ENCODE measurements at regions not wholly inside any gene's neighbourhood (a gene's known extent, or its start where the extent isn't known, plus 50 kb on each side); places are given as distances from the start of the nearest gene placed in this dataset.

GRCh38 chr3:15153103-15153502 is 52.9 kb upstream of the CAPN7 start:
- Histone ChIP-seq H2BK5ac (ENCODE audit: low read depth, low read length) (no peak overlapping the region), H4K8ac (ENCODE audit: extremely low read depth, insufficient read depth, low read length) (no peak overlapping the region), H3K9ac (replicated peaks in 1 of 4; ENCODE audit: extremely low read depth in 1 of 4, low read depth in 3 of 4, low read length in 3 of 4) (no peak overlapping the region), H3K14ac (ENCODE audit: insufficient read length) (no peak overlapping the region), H4K5ac (ENCODE audit: insufficient read length, low read depth, low read length) (no peak overlapping the region), H3K27me3 (replicated peaks in 1 of 4; ENCODE audit: control insufficient read depth in 3 of 4, extremely low read depth in 1 of 4, insufficient read depth in 3 of 4, low read length in 3 of 4) (no peaks in the 10 kb centered on the region; a peak in 1 of 7 replicates), H3K4me1 (replicated peaks in 1 of 4; ENCODE audit: control insufficient read depth in 3 of 4, insufficient read depth in 4 of 4, low read length in 3 of 4) (no peaks in the 10 kb centered on the region; a peak in 1 of 7 replicates), H2BK20ac (ENCODE audit: low read length) (no peak overlapping the region), H3K23ac (ENCODE audit: insufficient read length) (no peak overlapping the region), H4K91ac (replicated peaks; ENCODE audit: insufficient read length, low read length) (no peak overlapping the region), H2BK12ac (ENCODE audit: low read depth, low read length) (no peak overlapping the region), H2AK5ac (ENCODE audit: low read depth, low read length) (no peak overlapping the region), H3K79me2 (ENCODE audit: control insufficient read depth in 1 of 2, insufficient read depth in 2 of 2, low read length in 2 of 2) (no peaks in the 10 kb centered on the region), H3K4me2 (ENCODE audit: insufficient read depth in 1 of 2, low read depth in 2 of 2, low read length in 2 of 2) (no peak overlapping the region), H3K36me3 (ENCODE audit: control insufficient read depth in 2 of 4, insufficient read depth in 4 of 4, low read length in 3 of 4) (no peaks in the 10 kb centered on the region), H3K23me2 (ENCODE audit: low read depth, low read length) (no peaks in the 10 kb centered on the region; the same call in 1 of the 2 replicates), H3K79me1 (ENCODE audit: low read depth, low read length) (no peaks in the 10 kb centered on the region), H3K27ac (ENCODE audit: low read depth, low read length) (no peak overlapping the region), H4K20me1 (replicated peaks in 1 of 2; ENCODE audit: control insufficient read depth in 1 of 2, insufficient read depth in 2 of 2, low read length in 2 of 2) (no peaks in the 10 kb centered on the region), H3K4me3 (ENCODE audit: extremely low read depth in 1 of 4, insufficient read depth in 2 of 4, low read depth in 3 of 4, low read length in 4 of 4) (no peak overlapping the region), H3K56ac (replicated peaks; ENCODE audit: insufficient read length, low read depth, low read length) (no peak overlapping the region), H2AFZ (ENCODE audit: low read length) (no peak overlapping the region), H3K9me3 (ENCODE audit: insufficient read depth in 2 of 2, low read depth in 1 of 2, low read length in 1 of 2) (no peaks in the 10 kb centered on the region), H3K4ac (replicated peaks; ENCODE audit: insufficient read length, low read depth, low read length) (no peak overlapping the region), H2BK120ac (replicated peaks; ENCODE audit: low read depth, low read length) (no peak overlapping the region), H3K18ac (ENCODE audit: extremely low read depth, low read length) (no peak overlapping the region), H2BK15ac (ENCODE audit: low read length) (no peak overlapping the region)
- WGBS, 2 experiments (ENCODE audit: extremely low coverage in 1 of 2, insufficient coverage in 1 of 2, insufficient read length in 1 of 2, insufficient replicate concordance in 2 of 2, low coverage in 1 of 2, low lambda C conversion rate in 2 of 2, missing lambda C conversion rate in 1 of 2): 90% methylated on average over 3 of the region's 3 CpGs; no CpG with 5 or more reads in 1 of the 2 experiments
- ChIA-PET POLR2A (ENCODE audit: partially characterized antibody) (no interaction called here), CTCF (ENCODE audit: partially characterized antibody) (no interaction called here)
- FAIRE-seq (no peak), DNase-seq (ENCODE audit: low read depth in 1 of 2, low spot score in 2 of 2) (no peak)
- no peak for TF ChIP-seq TAF7 (optimal IDR thresholded peaks at IDR 0.05; ENCODE audit: borderline replicate concordance, low read depth, low read length)
- no peak for TF ChIP-seq KDM4A (IDR thresholded peaks at IDR 0.05; ENCODE audit: low read depth, low read length, severe bottlenecking)
- no peak for TF ChIP-seq CHD1 (IDR thresholded peaks at IDR 0.05; ENCODE audit: low read depth, low read length)
- no peak for TF ChIP-seq ATF2 (IDR thresholded peaks at IDR 0.05; ENCODE audit: low read length)
- TF ChIP-seq POLR2AphosphoS5 (IDR thresholded peaks at IDR 0.05; ENCODE audit: low read depth, low read length): no peak
- TF ChIP-seq ASH2L (IDR thresholded peaks at IDR 0.05; ENCODE audit: low read length): no peak
- no peak for TF ChIP-seq EGR1 (IDR thresholded peaks at IDR 0.05; ENCODE audit: borderline replicate concordance, low read depth, low read length)
- no peak for TF ChIP-seq RXRA (IDR thresholded peaks at IDR 0.05; ENCODE audit: insufficient read depth, low read depth, low read length)
- TF ChIP-seq, protein P1, sequence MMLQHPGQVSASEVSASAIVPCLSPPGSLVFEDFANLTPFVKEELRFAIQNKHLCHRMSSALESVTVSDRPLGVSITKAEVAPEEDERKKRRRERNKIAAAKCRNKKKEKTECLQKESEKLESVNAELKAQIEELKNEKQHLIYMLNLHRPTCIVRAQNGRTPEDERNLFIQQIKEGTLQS (IDR thresholded peaks at IDR 0.05; ENCODE audit: insufficient read depth, low read depth, low read length): no peak
- TF ChIP-seq RBBP5 (IDR thresholded peaks at IDR 0.05; ENCODE audit: borderline replicate concordance, low read depth, low read length): no peak
- no peak for TF ChIP-seq BCL11A (IDR thresholded peaks at IDR 0.05; ENCODE audit: low read depth in 2 of 2, low read length in 2 of 2)
- TF ChIP-seq POLR2A (IDR thresholded peaks at IDR 0.05; ENCODE audit: control extremely low read depth in 1 of 2, low read depth in 2 of 2, low read length in 2 of 2): no peak
- TF ChIP-seq JUN (IDR thresholded peaks at IDR 0.05; ENCODE audit: low read depth, low read length): no peak
- no peak for TF ChIP-seq TAF1 (IDR thresholded peaks at IDR 0.05; ENCODE audit: low read depth, low read length)

Measured in H1 (cell line).